Immature natural killer cell (primary cell): ENCODE measurements at regions not wholly inside any gene's neighbourhood (a gene's known extent, or its start where the extent isn't known, plus 50 kb on each side); places are given as distances from the start of the nearest gene placed in this dataset.

ENCODE experiments used
- DNase-seq, 3 donors: peaks; one replicate each; pipeline ENCODE4 v3.0.0; 2022; ENCODE audit warnings: mixed read lengths in 1 of 3
- H3K27ac Mint-ChIP-seq, 6 donors: one replicate each; pipeline ENCODE4 v1.8.0; 2020; ENCODE audit warnings: mixed read lengths in 6 of 6, mild to moderate bottlenecking in 5 of 6, inconsistent platforms in 4 of 6, moderate library complexity in 3 of 6
- H3K27me3 Mint-ChIP-seq, 3 donors: one replicate each; pipeline ENCODE4 v1.8.0; 2020 to 2021; ENCODE audit warnings: low read depth in 3 of 3, mild to moderate bottlenecking in 3 of 3, mixed read lengths in 3 of 3, moderate library complexity in 3 of 3, inconsistent platforms in 1 of 3
- H3K36me3 Mint-ChIP-seq, 3 donors: one replicate each; pipeline ENCODE4 v1.8.0; 2020; ENCODE audit warnings: mixed read lengths in 3 of 3, inconsistent platforms in 2 of 3, mild to moderate bottlenecking in 2 of 3
- H3K4me1 Mint-ChIP-seq, 2 donors: one replicate each; pipeline ENCODE4 v1.8.0; 2020; ENCODE audit warnings: inconsistent platforms in 2 of 2, mild to moderate bottlenecking in 2 of 2, mixed read lengths in 2 of 2, moderate library complexity in 1 of 2
- H3K4me3 Mint-ChIP-seq, 5 donors: one replicate each; pipeline ENCODE4 v1.8.0; 2020; ENCODE audit warnings: mild to moderate bottlenecking in 5 of 5, mixed read lengths in 5 of 5, inconsistent platforms in 3 of 5, moderate library complexity in 3 of 5
- H3K9me3 Mint-ChIP-seq, 6 donors: one replicate each; pipeline ENCODE4 v1.8.0; 2020; ENCODE audit warnings: mild to moderate bottlenecking in 6 of 6, mixed read lengths in 6 of 6, inconsistent platforms in 4 of 6, moderate library complexity in 3 of 6

GRCh38 chr2:157181234-157181633, 76.3 kb upstream of the GALNT5 start:
- Mint-ChIP-seq H3K4me3 (no peak overlapping the region), H3K36me3 (no peaks in the 10 kb centered on the region), H3K9me3 (peaks cover 0 to 2% (median 0%) of the 10 kb centered on the region in 6 donors), H3K4me1 (peaks cover 0 to 1% of the 10 kb centered on the region in 2 donors), H3K27ac (no peak overlapping the region), H3K27me3 (peaks cover 0 to 1% (median under 1%) of the 10 kb centered on the region in 3 donors)
- no peak for DNase-seq

GRCh38 chr2:157182204-157182709, 75.2 kb upstream of the GALNT5 start:
- H3K27ac Mint-ChIP-seq: no peak overlapping the region
- H3K27me3 Mint-ChIP-seq: peaks cover 0 to 2% (median 1%) of the 10 kb centered on the region in 3 donors
- no peak for DNase-seq
- H3K36me3 Mint-ChIP-seq: no peaks in the 10 kb centered on the region
- no peak overlapping the region for H3K4me3 Mint-ChIP-seq
- H3K4me1 Mint-ChIP-seq: peaks cover 0 to 1% of the 10 kb centered on the region in 2 donors
- H3K9me3 Mint-ChIP-seq: no peaks in the 10 kb centered on the region

GRCh38 chr2:157182834-157183396, 74.6 kb upstream of the GALNT5 start:
- Mint-ChIP-seq H3K9me3 (no peaks in the 10 kb centered on the region), H3K4me1 (peaks cover 0 to 1% of the 10 kb centered on the region in 2 donors), H3K27me3 (peaks cover 0 to 2% (median 1%) of the 10 kb centered on the region in 3 donors), H3K27ac (no peak overlapping the region), H3K36me3 (no peaks in the 10 kb centered on the region), H3K4me3 (no peak overlapping the region)
- no peak for DNase-seq

- DNase-seq: no peak
- Mint-ChIP-seq H3K27me3 (peaks cover 0 to 4% (median 2%) of the 10 kb centered on the region in 3 donors), H3K27ac (no peak overlapping the region), H3K36me3 (no peaks in the 10 kb centered on the region), H3K9me3 (no peaks in the 10 kb centered on the region), H3K4me3 (no peak overlapping the region), H3K4me1 (peaks cover 0 to 1% of the 10 kb centered on the region in 2 donors)
These were observed 73.2 kb upstream of the GALNT5 start for GRCh38 chr2:157184161-157184895.

- Mint-ChIP-seq H3K27ac (no peak overlapping the region), H3K4me3 (no peak overlapping the region), H3K9me3 (no peaks in the 10 kb centered on the region), H3K27me3 (peaks cover 0 to 6% (median 2%) of the 10 kb centered on the region in 3 donors), H3K4me1 (peaks cover 0 to 1% of the 10 kb centered on the region in 2 donors), H3K36me3 (no peaks in the 10 kb centered on the region)
- no peak for DNase-seq
These were observed 71.9 kb upstream of the GALNT5 start for GRCh38 chr2:157185476-157186227.

GRCh38 chr2:157190151-157190550, 67.4 kb upstream of the GALNT5 start:
- Mint-ChIP-seq H3K4me1 (no peaks in the 10 kb centered on the region), H3K27ac (no peak overlapping the region), H3K4me3 (no peak overlapping the region), H3K36me3 (no peaks in the 10 kb centered on the region), H3K9me3 (no peaks in the 10 kb centered on the region), H3K27me3 (peaks cover 0 to 6% (median 4%) of the 10 kb centered on the region in 3 donors)
- no peak for DNase-seq

- Mint-ChIP-seq H3K36me3 (no peaks in the 10 kb centered on the region), H3K4me3 (no peak overlapping the region), H3K27me3 (peaks cover 0 to 5% (median 4%) of the 10 kb centered on the region in 3 donors), H3K27ac (no peak overlapping the region), H3K4me1 (no peaks in the 10 kb centered on the region), H3K9me3 (no peaks in the 10 kb centered on the region)
- no peak for DNase-seq
These were observed 66.3 kb upstream of the GALNT5 start for GRCh38 chr2:157191186-157191585.

- H3K36me3 Mint-ChIP-seq: no peaks in the 10 kb centered on the region
- H3K9me3 Mint-ChIP-seq: no peaks in the 10 kb centered on the region
These were observed 64.8 kb upstream of the GALNT5 start for GRCh38 chr2:157192445-157193423.

GRCh38 chr2:157193461-157193860, 64.0 kb upstream of the GALNT5 start:
- H3K27me3 Mint-ChIP-seq: peaks cover 1 to 5% (median 2%) of the 10 kb centered on the region in 3 donors

More at GRCh38 chr2:157192445-157193423, 64.8 kb upstream of the GALNT5 start:
- Mint-ChIP-seq H3K27me3 (peaks cover 0 to 5% (median 2%) of the 10 kb centered on the region in 3 donors), H3K27ac (no peak overlapping the region), H3K4me3 (no peak overlapping the region), H3K4me1 (no peaks in the 10 kb centered on the region)
- no peak for DNase-seq

GRCh38 chr2:157194097-157194688, 63.3 kb upstream of the GALNT5 start:
- H3K4me1 Mint-ChIP-seq: no peaks in the 10 kb centered on the region
- H3K9me3 Mint-ChIP-seq: no peaks in the 10 kb centered on the region
- no peak overlapping the region for H3K27ac Mint-ChIP-seq
- peak in 1 of 3 donors; percentile 2 for DNase-seq
- H3K27me3 Mint-ChIP-seq: peaks cover 1 to 4% (median 2%) of the 10 kb centered on the region in 3 donors
- H3K36me3 Mint-ChIP-seq: no peaks in the 10 kb centered on the region
- H3K4me3 Mint-ChIP-seq: no peak overlapping the region

More at GRCh38 chr2:157193461-157193860, 64.0 kb upstream of the GALNT5 start:
- DNase-seq: no peak
- Mint-ChIP-seq H3K27ac (no peak overlapping the region), H3K4me1 (no peaks in the 10 kb centered on the region), H3K4me3 (no peak overlapping the region), H3K36me3 (no peaks in the 10 kb centered on the region), H3K9me3 (no peaks in the 10 kb centered on the region)

GRCh38 chr2:157194844-157195243, 62.7 kb upstream of the GALNT5 start:
- Mint-ChIP-seq H3K9me3 (no peaks in the 10 kb centered on the region), H3K4me1 (no peaks in the 10 kb centered on the region), H3K27ac (no peak overlapping the region), H3K27me3 (peaks cover 1 to 2% (median 2%) of the 10 kb centered on the region in 3 donors), H3K4me3 (no peak overlapping the region), H3K36me3 (no peaks in the 10 kb centered on the region)
- DNase-seq: no peak

- no peak for DNase-seq
- Mint-ChIP-seq H3K36me3 (no peaks in the 10 kb centered on the region), H3K27me3 (peaks cover 0 to 1% (median 0%) of the 10 kb centered on the region in 3 donors), H3K4me1 (no peaks in the 10 kb centered on the region), H3K9me3 (no peaks in the 10 kb centered on the region), H3K4me3 (no peak overlapping the region), H3K27ac (no peak overlapping the region)
These were observed 60.5 kb upstream of the GALNT5 start for GRCh38 chr2:157196956-157197355.

- Mint-ChIP-seq H3K4me1 (no peaks in the 10 kb centered on the region), H3K36me3 (no peaks in the 10 kb centered on the region), H3K4me3 (no peak overlapping the region), H3K27me3 (peaks cover 0 to 1% (median 0%) of the 10 kb centered on the region in 3 donors), H3K9me3 (no peaks in the 10 kb centered on the region), H3K27ac (no peak overlapping the region)
- DNase-seq: no peak
These were observed 59.7 kb upstream of the GALNT5 start for GRCh38 chr2:157197848-157198247.
